CMK (cell line): ENCODE measurements at regions not wholly inside any gene's neighbourhood (a gene's known extent, or its start where the extent isn't known, plus 50 kb on each side); places are given as distances from the start of the nearest gene placed in this dataset.
"Not testable (repeated sequence)": the region's sequence is repeated elsewhere in the genome, so short reads cannot be mapped to it uniquely, and the experiment has no call there.

ENCODE experiments used
- DNase-seq: peaks from one replicate; pipeline ENCODE4 v3.0.0-alpha.2; 2010; ENCODE audit warnings: low read depth

GRCh38 chr6:126976253-126976797 lies 142.1 kb upstream of the RSPO3 start:
- DNase-seq: no peak

- no peak for DNase-seq
Measured at GRCh38 chr6:126983779-126984178, 134.7 kb upstream of the RSPO3 start.

GRCh38 chr6:126988125-126988524 lies 130.3 kb upstream of the RSPO3 start:
- DNase-seq: not testable (repeated sequence)

- no peak for DNase-seq
Measured at GRCh38 chr6:127000631-127001030, 117.8 kb upstream of the RSPO3 start.

- DNase-seq: no peak
Measured at GRCh38 chr6:127013865-127014264, 104.6 kb upstream of the RSPO3 start.

GRCh38 chr6:127015858-127016257 lies 102.6 kb upstream of the RSPO3 start:
- DNase-seq: no peak

- DNase-seq: no peak
Measured at GRCh38 chr6:127019828-127020227, 98.6 kb upstream of the RSPO3 start.

- no peak for DNase-seq
Measured at GRCh38 chr6:127022302-127022701, 96.2 kb upstream of the RSPO3 start.

- DNase-seq: no peak
Measured at GRCh38 chr6:127023001-127023778, 95.3 kb upstream of the RSPO3 start.

GRCh38 chr6:127026247-127026646 lies 92.2 kb upstream of the RSPO3 start:
- DNase-seq: no peak

GRCh38 chr6:127030111-127030510 lies 88.4 kb upstream of the RSPO3 start:
- no peak for DNase-seq

- DNase-seq: no peak
Measured at GRCh38 chr6:127030836-127031235, 87.6 kb upstream of the RSPO3 start.

- DNase-seq: no peak
Measured at GRCh38 chr6:127031511-127031910, 87.0 kb upstream of the RSPO3 start.

GRCh38 chr6:127032971-127033370 lies 85.5 kb upstream of the RSPO3 start:
- DNase-seq: no peak

GRCh38 chr6:127051571-127052260 lies 66.8 kb upstream of the RSPO3 start:
- no peak for DNase-seq

GRCh38 chr6:127053032-127053874 lies 65.2 kb upstream of the RSPO3 start:
- no peak for DNase-seq

- DNase-seq: no peak
Measured at GRCh38 chr6:127053875-127054235, 64.6 kb upstream of the RSPO3 start.

GRCh38 chr6:127058027-127058426 lies 60.4 kb upstream of the RSPO3 start:
- DNase-seq: no peak

- no peak for DNase-seq
Measured at GRCh38 chr6:127058936-127059335, 59.5 kb upstream of the RSPO3 start.
